ENCODE measurements at regions not wholly inside any gene's neighbourhood (a gene's known extent, or its start where the extent isn't known, plus 50 kb on each side); places are given as distances from the start of the nearest gene placed in this dataset.

DNA sequence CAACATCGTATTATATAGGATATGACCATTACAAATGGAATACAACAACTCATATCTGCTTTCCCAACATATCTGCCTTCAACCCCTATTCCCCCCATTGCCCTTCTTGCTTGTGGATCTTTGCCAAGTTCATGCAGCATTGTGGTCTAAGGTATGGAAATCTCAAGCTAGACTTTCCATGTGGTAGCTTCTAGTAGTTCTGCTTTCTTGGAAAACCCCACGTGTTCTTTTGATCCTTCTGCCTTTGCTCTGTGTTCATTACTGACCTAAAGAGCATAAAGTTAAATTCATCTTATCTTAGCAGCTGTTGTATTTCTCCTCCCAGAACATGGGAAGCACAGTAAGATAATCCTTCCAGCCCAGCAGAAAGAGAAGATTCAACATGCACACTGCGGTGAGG lies 202.0 kb upstream of the SALL1 start:
- intact Hi-C loops (cut with micrococcal nuclease) = no loop called here
- no peaks in the 10 kb centered on the region for H3K4me1 Mint-ChIP-seq (ENCODE audit: low read depth)
- H3K9me3 Mint-ChIP-seq = no peaks in the 10 kb centered on the region
- no peak overlapping the region for H3K27ac Mint-ChIP-seq
- CTCF ChIA-PET = no interaction called here
- H3K4me3 Mint-ChIP-seq = no peak overlapping the region
- no peak for DNase-seq
- H3K36me3 Mint-ChIP-seq (ENCODE audit: low read depth) = no peaks in the 10 kb centered on the region
- no peaks in the 10 kb centered on the region for H3K27me3 Mint-ChIP-seq (ENCODE audit: low read depth)

DNA sequence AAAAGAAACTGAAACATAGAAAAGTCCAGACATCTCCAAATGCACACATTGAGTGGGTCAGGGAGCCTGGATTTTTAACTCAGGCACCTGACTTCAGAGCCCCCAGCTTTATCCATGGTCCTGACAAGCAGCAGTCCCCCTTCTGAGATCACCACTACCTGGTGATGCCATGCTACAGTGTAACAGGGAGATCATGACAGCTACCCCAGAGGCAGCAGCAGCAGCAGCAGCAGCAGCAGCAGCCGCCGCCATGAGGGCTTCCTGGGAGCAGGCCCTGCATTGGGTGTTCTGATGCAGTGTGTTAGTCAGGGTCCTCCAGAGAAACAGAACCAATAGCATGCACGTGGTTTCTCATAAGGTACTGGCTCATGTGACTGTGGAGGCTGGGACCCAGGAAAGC lies 198.6 kb upstream of the SALL1 start:
- CTCF ChIA-PET = interaction anchor here (0.5 kb wide), 1 partner anchor 632 kb away, joined by 5 read pairs; no protein-coding TSS in a partner anchor
- H3K9me3 Mint-ChIP-seq = no peaks in the 10 kb centered on the region
- no peak for DNase-seq
- H3K36me3 Mint-ChIP-seq (ENCODE audit: low read depth) = no peaks in the 10 kb centered on the region
- intact Hi-C loops (cut with micrococcal nuclease) = no loop called here
- H3K4me1 Mint-ChIP-seq (ENCODE audit: low read depth) = no peaks in the 10 kb centered on the region
- no peak overlapping the region for H3K4me3 Mint-ChIP-seq
- no peaks in the 10 kb centered on the region for H3K27me3 Mint-ChIP-seq (ENCODE audit: low read depth)
- no peak overlapping the region for H3K27ac Mint-ChIP-seq

DNA sequence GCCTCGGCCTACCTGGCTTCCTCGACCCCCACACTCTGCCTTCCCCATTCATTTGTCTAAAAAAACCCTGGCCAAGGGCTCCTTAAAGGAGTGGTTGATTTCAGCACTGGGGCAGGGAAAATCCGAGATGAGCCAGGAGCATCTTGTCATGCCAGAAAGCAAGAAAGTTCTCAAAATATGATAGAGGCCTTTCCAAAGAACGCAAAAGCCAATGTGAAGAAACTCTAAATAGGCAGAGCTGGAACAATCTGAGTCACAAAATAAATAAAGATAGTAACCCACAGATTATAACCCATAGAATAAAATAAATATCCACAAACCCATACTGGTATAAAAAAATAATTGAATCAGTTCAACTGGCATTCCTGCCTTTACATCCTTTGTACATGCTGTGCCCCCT lies 192.3 kb upstream of the SALL1 start:
- no peaks in the 10 kb centered on the region for H3K9me3 Mint-ChIP-seq

DNA sequence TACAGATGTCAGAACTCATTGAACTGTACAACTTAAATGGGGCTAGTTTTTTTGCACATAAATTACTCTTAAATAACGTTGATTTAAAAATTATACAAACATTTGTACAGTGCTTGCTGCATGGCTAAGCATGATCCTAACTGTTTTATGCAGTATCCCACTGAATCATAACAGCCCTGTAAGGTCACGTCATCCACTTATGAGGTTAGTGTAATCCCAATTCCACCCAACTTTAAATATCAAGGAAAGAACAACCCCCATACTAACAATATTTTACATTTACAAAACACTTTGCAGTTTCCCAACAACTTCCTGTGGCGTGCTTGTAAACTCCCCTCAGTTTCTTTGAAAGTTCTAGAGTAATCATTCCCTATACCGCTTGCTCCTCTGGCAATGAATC lies 190.1 kb upstream of the SALL1 start:
- Mint-ChIP-seq H3K9me3 (peaks cover 5% of the 10 kb centered on the region), H3K36me3 (ENCODE audit: low read depth) (no peaks in the 10 kb centered on the region), H3K27me3 (ENCODE audit: low read depth) (no peaks in the 10 kb centered on the region), H3K4me3 (no peak overlapping the region), H3K27ac (no peak overlapping the region), H3K4me1 (ENCODE audit: low read depth) (no peaks in the 10 kb centered on the region)
- DNase-seq = no peak
- intact Hi-C loops (cut with micrococcal nuclease) = no loop called here
- CTCF ChIA-PET = no interaction called here

More for the DNA sequence above, 192.3 kb upstream of the SALL1 start:
- no peaks in the 10 kb centered on the region for H3K36me3 Mint-ChIP-seq (ENCODE audit: low read depth)
- DNase-seq = no peak
- CTCF ChIA-PET = no interaction called here
- no peak overlapping the region for H3K27ac Mint-ChIP-seq
- no peaks in the 10 kb centered on the region for H3K27me3 Mint-ChIP-seq (ENCODE audit: low read depth)
- no peak overlapping the region for H3K4me3 Mint-ChIP-seq
- no peaks in the 10 kb centered on the region for H3K4me1 Mint-ChIP-seq (ENCODE audit: low read depth)
- intact Hi-C loops (cut with micrococcal nuclease) = no loop called here

DNA sequence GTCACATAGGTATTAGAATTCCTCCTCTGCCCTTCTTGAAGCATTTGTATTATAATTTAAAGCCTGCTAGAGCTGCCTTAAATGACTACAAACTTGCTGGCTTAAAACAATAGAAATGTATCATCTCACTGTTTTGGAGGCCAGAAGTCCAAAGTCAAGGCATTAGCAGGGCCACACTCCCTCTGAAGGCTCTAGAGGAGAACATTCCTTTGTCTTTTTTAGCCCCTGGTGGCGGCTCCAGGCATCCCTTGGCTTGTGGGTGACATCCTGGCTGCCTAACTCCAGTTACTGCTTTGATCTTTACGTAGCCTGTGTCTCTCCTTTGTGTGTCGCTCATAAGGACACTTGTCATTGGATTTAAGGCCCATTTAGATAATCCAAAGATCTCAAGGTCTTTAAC lies 186.6 kb upstream of the SALL1 start:
- CTCF ChIA-PET = no interaction called here
- Mint-ChIP-seq H3K4me1 (ENCODE audit: low read depth) (no peaks in the 10 kb centered on the region), H3K27me3 (ENCODE audit: low read depth) (no peaks in the 10 kb centered on the region), H3K27ac (no peak overlapping the region), H3K36me3 (ENCODE audit: low read depth) (no peaks in the 10 kb centered on the region), H3K9me3 (peaks cover 9% of the 10 kb centered on the region), H3K4me3 (no peak overlapping the region)
- intact Hi-C loops (cut with micrococcal nuclease) = no loop called here
- no peak for DNase-seq

DNA sequence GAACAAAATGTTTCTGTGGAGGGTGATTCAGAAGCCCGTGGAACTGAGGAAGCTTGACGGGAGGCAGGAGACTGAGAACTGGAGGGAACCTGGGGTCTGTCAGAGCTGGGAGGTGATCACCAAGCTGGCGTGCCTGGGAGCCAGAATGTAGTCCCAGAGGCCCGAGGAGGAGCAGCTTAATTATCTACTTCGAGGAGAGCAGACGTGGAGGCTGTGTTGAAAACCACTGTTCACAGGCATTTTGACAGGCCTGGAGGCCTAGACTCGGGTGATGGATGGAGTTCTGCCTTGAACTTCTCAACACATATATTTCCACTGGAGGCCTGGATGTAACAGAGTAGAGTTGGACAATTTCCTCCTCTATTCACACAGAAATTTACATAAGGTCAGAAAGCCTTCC lies 177.7 kb upstream of the SALL1 start:
- no peak for DNase-seq
- intact Hi-C loops (cut with micrococcal nuclease) = no loop called here
- Mint-ChIP-seq H3K27me3 (ENCODE audit: low read depth) (no peaks in the 10 kb centered on the region), H3K9me3 (peaks cover 4% of the 10 kb centered on the region), H3K27ac (no peak overlapping the region), H3K4me3 (no peak overlapping the region), H3K4me1 (ENCODE audit: low read depth) (no peaks in the 10 kb centered on the region), H3K36me3 (ENCODE audit: low read depth) (no peaks in the 10 kb centered on the region)
- CTCF ChIA-PET = no interaction called here

DNA sequence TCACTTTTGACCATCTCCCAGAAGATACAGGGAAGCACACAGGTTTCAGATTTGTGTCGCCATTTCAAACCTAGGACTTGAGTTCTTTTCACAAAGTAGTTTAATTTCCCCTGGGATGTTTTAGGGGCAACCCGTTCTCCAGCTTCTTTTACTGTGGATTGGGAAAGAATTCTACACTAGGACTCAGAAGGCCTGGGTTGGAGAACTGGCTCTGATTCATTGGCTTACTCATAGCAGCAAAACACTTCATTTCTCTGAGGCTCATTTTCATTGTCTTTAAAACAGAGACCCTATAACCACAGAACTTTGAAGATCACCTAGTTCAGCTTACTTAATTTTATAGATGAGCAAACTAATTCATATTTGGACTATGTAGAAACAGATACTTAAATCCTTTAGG lies 175.9 kb upstream of the SALL1 start:
- H3K9me3 Mint-ChIP-seq = peaks cover 1% of the 10 kb centered on the region
- CTCF ChIA-PET = no interaction called here
- no peaks in the 10 kb centered on the region for H3K4me1 Mint-ChIP-seq (ENCODE audit: low read depth)
- H3K36me3 Mint-ChIP-seq (ENCODE audit: low read depth) = no peaks in the 10 kb centered on the region
- no peaks in the 10 kb centered on the region for H3K27me3 Mint-ChIP-seq (ENCODE audit: low read depth)
- H3K4me3 Mint-ChIP-seq = no peak overlapping the region
- intact Hi-C loops (cut with micrococcal nuclease) = no loop called here
- DNase-seq = no peak
- H3K27ac Mint-ChIP-seq = no peak overlapping the region

DNA sequence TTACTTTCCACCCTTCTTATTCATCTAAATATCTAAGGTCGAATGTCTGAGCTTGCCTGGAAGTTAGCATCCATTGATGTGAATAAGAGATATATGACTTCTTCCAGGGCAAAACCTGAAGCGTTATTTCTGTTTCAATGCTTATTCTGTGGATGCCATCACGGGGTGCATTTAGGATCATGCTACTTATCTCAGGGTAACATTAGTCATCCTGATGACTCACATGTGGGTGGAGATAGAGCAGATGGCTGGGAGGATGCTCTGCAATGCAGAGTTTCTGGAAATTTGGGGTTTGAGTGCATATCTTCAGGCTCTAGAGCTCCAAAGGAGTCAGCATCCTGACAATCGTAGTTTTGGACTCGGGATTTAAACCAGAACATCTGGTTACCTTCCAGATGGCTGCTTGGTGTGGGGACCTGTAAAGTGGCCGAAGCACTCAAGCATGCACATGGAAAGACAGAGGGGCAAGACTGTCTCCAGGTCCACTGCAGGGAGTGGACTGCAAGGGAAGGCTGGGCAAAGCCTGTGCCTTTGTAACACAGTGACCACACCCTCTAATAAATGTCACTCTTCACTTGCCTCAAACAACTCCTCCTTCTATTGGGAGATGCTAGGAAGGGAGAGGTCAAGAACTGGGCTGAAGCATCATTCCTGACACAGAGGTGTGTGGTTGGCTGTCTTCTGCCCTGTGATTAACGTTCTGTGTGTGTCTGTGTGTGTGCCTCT lies 175.2 kb upstream of the SALL1 start:
- Mint-ChIP-seq H3K36me3 (ENCODE audit: low read depth) (no peaks in the 10 kb centered on the region), H3K9me3 (peaks cover 1% of the 10 kb centered on the region), H3K27me3 (ENCODE audit: low read depth) (no peaks in the 10 kb centered on the region), H3K4me3 (no peak overlapping the region), H3K27ac (no peak overlapping the region), H3K4me1 (ENCODE audit: low read depth) (no peaks in the 10 kb centered on the region)
- intact Hi-C loops (cut with micrococcal nuclease) = no loop called here
- CTCF ChIA-PET = no interaction called here
- DNase-seq = no peak

DNA sequence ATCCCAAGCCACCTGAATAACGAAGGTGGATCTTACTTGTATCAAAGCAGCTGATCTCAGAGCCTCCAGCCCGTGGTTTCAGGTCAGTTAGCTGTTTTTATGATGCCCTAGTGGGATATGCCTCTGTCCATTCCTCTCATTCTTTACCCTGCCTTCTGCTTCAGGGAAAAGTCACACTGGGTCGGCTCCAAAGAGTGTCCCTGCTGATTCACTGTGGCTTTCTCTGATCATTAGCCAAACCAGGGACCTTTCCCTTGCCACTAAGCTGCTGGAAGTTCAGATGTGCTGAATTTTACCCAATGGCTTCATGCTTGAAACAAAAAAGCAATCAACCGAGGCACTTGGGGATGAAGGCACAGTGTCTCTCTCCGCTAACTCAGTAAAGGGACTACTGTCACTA lies 170.2 kb upstream of the SALL1 start:
- Mint-ChIP-seq H3K4me1 (ENCODE audit: low read depth) (no peaks in the 10 kb centered on the region), H3K27ac (no peak overlapping the region)
- intact Hi-C loops (cut with micrococcal nuclease) = no loop called here

DNA sequence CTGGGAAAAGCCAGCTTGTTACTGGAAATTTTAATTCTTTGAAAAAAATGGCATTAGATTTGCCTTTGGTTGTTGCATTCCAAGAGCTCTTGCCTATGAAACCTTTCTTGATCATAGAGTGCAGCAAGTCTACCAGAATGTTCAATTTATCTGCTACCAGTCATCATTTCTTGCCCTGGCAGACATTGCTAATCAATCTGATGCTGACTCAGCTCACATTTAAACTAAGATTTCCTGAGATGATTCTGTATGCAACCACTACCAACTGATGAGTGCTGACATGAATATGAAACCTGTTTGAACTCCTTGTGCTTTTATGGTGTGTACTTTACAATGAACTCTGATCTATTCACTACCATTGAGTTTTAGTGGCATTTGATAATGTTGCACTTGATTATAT lies 166.5 kb upstream of the SALL1 start:
- CTCF ChIA-PET = no interaction called here
- no peaks in the 10 kb centered on the region for H3K4me1 Mint-ChIP-seq (ENCODE audit: low read depth)
- peaks cover 4% of the 10 kb centered on the region for H3K9me3 Mint-ChIP-seq
- no peak for DNase-seq
- H3K36me3 Mint-ChIP-seq (ENCODE audit: low read depth) = no peaks in the 10 kb centered on the region
- intact Hi-C loops (cut with micrococcal nuclease) = no loop called here
- no peak overlapping the region for H3K27ac Mint-ChIP-seq
- H3K27me3 Mint-ChIP-seq (ENCODE audit: low read depth) = no peaks in the 10 kb centered on the region
- H3K4me3 Mint-ChIP-seq = no peak overlapping the region

More for the DNA sequence above, 170.2 kb upstream of the SALL1 start:
- CTCF ChIA-PET = no interaction called here
- Mint-ChIP-seq H3K27me3 (ENCODE audit: low read depth) (no peaks in the 10 kb centered on the region), H3K9me3 (peaks cover 4% of the 10 kb centered on the region), H3K36me3 (ENCODE audit: low read depth) (no peaks in the 10 kb centered on the region), H3K4me3 (no peak overlapping the region)
- DNase-seq = no peak

DNA sequence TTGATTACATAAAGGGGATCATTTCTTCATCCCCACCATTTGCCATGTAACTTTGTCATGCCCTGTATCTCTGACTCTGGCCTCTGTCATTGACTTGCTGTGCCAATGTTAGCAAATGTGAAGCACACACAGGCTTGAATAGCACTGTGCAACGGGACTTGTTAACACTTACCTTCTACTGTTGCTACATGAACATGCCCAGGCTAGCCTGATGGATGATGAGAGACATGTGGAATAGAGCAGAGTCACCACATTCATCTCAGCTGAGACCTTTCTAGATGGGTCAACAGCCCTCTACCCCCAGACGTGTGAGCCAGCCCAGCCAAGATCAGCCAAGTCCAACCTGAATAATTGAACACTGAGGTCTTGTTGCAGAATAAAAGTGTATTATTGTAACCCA lies 162.1 kb upstream of the SALL1 start:
- intact Hi-C loops (cut with micrococcal nuclease) = no loop called here
- Mint-ChIP-seq H3K27me3 (ENCODE audit: low read depth) (no peaks in the 10 kb centered on the region), H3K9me3 (peaks cover 3% of the 10 kb centered on the region), H3K36me3 (ENCODE audit: low read depth) (no peaks in the 10 kb centered on the region), H3K4me1 (ENCODE audit: low read depth) (no peaks in the 10 kb centered on the region), H3K27ac (no peak overlapping the region), H3K4me3 (no peak overlapping the region)
- CTCF ChIA-PET = no interaction called here
- no peak for DNase-seq

DNA sequence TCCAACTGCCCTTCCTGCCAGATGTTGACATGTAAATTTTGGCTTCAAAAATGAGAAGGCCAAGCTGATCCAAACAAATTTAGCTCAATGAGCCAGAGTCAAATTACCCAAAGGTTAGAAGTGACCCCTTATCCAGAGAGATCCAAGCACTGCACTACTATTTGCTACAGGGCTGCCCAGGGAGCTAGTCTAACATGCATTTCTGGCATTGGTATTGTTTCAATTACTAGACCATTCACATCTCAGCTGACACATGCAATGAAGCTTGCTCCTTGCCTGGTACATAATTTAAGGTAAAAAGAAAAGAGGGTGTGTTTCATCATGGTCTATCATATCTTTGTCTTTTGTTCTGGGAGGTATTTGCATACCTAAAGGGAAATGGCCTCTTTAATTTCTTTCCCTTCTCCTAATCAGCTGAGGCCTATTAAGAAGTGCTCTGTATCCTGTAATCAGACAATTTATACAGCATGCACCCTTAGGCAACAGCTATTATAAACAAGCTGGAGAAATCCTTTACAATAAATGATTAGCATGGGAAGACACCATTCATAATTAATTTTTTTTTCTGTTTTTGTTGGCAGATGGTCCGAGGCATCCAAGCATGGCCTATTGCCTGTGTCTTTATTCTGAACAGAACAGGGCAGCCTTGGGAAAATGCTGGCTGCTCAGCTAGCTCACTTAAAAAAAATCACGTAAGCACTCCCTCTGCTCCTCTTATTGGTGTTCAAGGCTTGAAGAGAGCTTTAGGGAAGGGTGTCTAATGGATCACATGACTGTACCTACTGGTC lies 161.5 kb upstream of the SALL1 start:
- H3K4me3 Mint-ChIP-seq = no peak overlapping the region
- intact Hi-C loops (cut with micrococcal nuclease) = no loop called here
- H3K9me3 Mint-ChIP-seq = no peaks in the 10 kb centered on the region
- no peaks in the 10 kb centered on the region for H3K36me3 Mint-ChIP-seq (ENCODE audit: low read depth)
- DNase-seq = no peak
- CTCF ChIA-PET = no interaction called here
- no peaks in the 10 kb centered on the region for H3K27me3 Mint-ChIP-seq (ENCODE audit: low read depth)
- no peak overlapping the region for H3K27ac Mint-ChIP-seq
- no peaks in the 10 kb centered on the region for H3K4me1 Mint-ChIP-seq (ENCODE audit: low read depth)

DNA sequence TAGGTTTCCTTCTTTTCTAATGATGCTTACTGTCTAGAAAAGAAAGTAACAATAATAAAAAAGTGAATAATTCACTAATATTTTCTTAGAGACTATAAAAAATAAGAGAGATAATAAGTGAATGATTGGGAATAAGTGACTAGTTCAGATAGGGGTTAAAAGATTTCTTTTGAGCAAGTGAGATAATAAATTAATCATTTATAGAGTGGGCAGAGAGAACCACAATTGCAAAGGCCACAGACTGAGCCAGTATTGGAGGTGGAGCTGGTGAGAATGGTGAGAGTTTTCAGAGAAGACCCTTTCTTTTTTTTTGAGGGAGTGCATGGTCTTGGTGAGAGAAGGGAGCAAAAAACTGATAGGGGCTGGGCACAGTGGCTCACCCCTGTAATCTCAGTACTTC lies 159.1 kb upstream of the SALL1 start:
- no peaks in the 10 kb centered on the region for H3K4me1 Mint-ChIP-seq (ENCODE audit: low read depth)

More for the DNA sequence above, 159.1 kb upstream of the SALL1 start:
- CTCF ChIA-PET = no interaction called here
- Mint-ChIP-seq H3K4me3 (no peak overlapping the region), H3K27ac (no peak overlapping the region), H3K9me3 (no peaks in the 10 kb centered on the region), H3K27me3 (ENCODE audit: low read depth) (no peaks in the 10 kb centered on the region), H3K36me3 (ENCODE audit: low read depth) (no peaks in the 10 kb centered on the region)
- intact Hi-C loops (cut with micrococcal nuclease) = no loop called here
- DNase-seq = no peak
